NCI-H1417 (cell line): ENCODE measurements at regions not wholly inside any gene's neighbourhood (a gene's known extent, or its start where the extent isn't known, plus 50 kb on each side); places are given as distances from the start of the nearest gene placed in this dataset.
A peak's percentile ranks its signal among the peaks of the same experiment; 100 is the strongest.
"Not testable (repeated sequence)": the region's sequence is repeated elsewhere in the genome, so short reads cannot be mapped to it uniquely, and the experiment has no call there.

Experiments
- DNase-seq, 3 experiments: peaks; one replicate each; lab custom pipeline; 2025; lab: John Stamatoyannopoulos, UW

DNA sequence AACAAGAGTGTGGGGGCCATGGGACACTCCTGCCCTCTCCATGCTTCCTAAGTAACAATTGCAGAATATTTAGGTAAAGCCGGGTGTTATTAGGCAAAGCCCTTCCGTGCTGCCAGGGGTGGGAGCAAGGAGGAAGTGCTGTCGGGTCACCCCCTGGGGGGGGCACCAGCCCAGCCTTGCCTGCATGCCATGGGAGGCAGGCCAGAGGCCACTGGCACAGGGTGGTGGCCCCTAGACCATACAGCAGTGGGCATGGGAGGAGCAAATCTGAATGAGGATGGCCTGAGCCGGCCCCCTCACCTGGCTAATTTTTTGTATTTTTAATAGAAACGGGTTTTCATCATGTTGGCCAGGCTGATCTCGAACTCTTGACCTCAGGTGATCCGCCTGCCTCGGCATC, 355.7 kb upstream of the CDH8 start:
- DNase-seq = no peak

DNA sequence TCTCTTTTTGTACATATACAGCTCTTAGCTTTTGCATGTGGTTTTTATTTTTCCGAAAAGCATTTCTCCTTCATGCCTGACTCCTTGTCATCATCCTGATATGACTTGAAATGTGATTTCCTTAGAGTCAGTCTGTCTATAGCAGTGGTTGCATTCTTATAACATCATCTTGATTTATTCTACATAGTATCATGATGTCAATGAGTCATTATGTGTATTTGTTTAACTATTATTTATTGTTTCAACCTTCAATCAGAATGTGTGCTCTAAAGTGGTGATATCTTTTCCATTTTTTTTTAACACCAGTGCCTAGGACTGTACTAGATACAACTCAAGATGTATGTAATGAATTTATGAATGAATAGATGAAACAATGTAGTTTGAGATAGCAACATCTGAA, 354.9 kb upstream of the CDH8 start:
- DNase-seq = no peak

DNA sequence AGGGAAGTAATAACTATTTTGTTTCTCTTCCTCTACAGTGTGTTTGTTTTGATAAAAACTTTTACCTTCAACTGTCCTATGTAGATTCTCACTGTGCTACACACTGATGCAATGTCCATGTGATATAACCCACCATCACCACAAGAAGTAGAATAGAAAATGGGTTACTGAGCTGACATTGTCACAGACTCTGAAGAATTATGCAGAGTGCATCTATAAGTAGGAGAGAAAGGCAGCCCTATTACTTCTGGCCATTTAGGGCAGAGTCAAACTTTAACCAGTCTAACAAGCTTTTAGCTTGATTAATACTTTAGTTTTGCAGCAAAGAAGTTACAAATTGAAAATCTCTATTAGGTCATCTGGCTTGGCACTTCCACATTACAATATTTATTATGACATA, 354.0 kb upstream of the CDH8 start:
- DNase-seq = no peak

DNA sequence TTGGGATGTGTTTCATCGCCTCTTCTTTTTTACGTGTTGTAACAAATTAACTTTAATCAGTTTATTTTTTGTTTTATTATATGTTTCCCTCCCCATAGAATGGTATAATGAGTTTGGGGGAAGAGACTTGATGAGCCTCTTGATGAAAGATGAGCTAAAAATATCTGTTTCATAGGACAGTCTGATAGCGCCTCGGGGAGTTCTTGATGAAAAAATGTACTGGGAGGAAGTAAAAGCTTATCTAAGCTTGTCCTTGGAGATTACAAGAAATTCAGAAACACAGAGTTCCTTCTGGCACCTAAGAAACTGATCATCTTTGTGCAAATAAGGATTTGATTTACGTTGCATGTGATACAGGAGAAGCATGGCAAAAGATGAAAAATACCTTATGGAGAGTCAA, 350.2 kb upstream of the CDH8 start:
- no peak for DNase-seq

DNA sequence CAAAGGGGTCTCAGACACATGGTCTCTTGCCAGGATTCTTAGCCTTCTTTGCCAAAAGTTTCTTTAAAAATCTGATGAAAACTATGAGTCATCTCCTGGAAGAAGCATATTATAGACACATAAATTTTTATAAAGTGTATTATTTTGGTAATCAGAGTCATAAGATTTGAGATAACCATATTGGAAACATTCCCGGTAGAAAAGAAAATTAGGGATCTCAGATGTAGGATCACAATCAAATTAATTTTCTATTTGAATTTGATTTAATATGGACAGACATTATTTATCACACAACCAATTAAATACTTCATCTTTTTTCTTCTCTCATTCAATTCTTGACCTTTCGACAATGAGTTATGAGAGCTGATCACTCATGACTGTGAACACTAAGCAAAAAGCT, 347.7 kb upstream of the CDH8 start:
- no peak for DNase-seq

DNA sequence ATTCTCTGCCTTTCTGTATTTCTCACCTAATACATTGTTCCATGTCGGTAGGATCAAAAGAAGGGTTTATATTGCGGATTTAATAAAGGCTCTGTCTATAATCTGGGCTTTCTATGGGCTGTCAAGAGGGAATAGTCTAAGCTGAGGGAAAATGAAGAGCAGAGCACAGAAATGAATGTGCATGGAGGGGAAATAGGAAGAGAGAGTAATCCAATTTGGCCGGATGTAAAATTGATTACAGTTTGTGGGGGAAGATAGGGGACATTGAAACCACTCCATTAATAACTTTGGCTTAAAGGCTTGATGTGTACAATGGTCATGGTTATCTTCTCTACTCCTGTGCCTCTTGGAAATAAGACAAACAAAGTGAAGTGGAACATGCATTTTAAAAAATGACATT, 334.2 kb upstream of the CDH8 start:
- DNase-seq = no peak

DNA sequence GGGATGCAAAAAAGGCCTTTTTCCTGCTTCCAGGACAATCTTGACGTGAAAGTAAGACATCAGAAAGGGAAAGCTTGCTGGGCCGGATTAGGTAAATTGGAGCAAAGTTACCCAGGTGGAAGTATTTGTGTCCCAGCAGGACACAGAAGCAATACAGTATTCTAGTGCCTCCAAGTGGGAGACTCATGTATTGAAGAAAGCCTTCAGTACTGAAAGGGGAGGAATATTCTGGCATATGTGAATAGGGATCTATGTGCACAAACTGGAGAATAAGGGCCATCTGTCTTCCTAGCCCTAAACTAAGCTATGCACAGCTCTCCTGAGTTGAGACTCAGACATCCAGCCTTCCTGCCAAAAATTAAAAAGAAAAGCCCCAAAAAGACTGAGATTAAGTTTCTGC, 327.3 kb upstream of the CDH8 start:
- DNase-seq = no peak

DNA sequence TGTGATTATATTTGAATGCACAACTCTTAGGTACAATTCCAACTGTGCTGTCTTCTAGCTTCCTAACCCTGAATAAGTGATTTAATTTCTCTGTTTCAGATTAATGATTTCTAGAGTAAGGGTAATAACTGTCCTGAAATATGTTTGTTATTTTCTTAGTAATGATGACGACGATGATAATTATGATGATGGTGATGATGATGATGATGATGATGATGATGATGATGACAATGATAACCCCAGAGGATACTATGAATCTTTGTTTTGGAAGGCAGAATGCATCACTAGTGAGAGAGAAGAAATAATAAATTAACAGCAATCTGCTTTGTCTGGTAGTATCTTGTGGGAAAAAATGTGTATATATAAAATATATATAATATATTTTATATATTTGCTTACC, 317.1 kb upstream of the CDH8 start:
- DNase-seq = no peak

DNA sequence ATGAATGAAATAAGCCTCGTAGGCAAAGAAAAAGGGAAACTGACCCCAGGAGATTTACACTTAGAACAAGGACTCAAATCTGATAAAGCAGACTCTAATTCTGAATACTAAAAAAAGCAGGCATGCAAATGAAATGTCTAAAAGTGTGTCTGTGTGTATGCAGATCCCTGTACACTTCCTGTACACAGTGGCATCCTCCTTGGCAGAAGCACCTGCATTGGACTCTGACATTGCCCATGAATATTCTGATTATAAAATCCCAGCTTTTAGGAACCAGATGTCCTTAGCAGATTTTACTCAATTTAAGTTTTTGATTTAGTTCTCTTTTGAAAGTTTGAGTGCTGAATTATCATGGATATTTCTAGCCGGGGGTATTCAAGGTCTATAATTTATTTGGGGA, 306.0 kb upstream of the CDH8 start:
- DNase-seq = no peak

DNA sequence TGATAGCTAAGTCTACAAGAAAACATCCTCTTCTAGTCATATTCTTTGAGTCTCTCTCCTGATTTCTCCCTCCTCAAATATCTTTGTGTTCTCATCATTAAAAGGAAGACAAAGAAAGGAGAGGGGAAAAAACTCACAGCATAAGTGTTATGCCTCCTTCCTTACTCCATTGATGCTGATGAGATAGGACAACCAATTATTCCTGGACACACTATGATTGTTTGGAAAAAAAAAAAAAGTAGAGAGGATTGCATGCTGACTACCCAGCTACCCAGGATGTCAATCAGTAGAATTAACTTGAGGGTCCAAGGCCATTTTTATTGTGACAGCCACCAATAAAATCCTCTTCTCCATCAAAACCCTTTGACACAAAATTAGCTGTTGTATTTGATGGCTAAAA, 299.1 kb upstream of the CDH8 start:
- no peak for DNase-seq

DNA sequence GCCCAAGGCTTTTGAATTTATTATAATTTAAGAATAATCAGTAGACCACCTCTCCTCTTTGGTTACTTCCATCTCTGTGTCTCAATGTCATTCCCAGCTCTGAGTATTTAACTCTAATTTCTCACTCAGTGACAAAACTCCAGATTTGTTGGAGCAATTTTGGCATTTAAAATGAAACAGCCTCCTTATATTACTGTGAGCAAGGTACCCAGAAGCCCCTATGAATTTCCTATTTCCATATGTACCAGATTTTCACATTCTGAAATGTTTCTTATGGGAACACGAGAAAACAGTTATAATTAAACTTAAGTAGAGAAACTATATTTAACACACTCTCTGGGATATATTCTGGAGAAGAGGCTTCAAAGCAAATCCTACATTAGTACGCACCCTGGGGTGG, 285.4 kb upstream of the CDH8 start:
- DNase-seq = no peak

DNA sequence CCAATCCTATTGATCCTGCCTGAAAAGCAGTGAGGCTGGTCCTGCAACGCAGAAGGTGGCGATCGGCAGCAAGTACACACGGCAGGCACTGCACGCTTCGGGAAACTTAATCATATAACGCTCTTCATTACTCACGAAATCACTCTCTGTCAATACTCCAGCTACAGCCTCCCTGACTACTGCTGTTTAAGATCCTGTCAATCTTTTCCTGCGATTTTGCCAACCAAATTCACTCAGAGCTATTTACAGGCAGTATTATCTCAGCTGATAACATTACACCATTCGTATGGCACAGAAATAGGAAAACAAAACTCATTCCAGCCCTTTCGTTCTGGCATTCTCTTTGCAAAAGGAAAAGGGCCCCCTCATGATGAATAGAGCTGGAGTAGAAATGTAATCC, 262.4 kb upstream of the CDH8 start:
- no peak for DNase-seq

DNA sequence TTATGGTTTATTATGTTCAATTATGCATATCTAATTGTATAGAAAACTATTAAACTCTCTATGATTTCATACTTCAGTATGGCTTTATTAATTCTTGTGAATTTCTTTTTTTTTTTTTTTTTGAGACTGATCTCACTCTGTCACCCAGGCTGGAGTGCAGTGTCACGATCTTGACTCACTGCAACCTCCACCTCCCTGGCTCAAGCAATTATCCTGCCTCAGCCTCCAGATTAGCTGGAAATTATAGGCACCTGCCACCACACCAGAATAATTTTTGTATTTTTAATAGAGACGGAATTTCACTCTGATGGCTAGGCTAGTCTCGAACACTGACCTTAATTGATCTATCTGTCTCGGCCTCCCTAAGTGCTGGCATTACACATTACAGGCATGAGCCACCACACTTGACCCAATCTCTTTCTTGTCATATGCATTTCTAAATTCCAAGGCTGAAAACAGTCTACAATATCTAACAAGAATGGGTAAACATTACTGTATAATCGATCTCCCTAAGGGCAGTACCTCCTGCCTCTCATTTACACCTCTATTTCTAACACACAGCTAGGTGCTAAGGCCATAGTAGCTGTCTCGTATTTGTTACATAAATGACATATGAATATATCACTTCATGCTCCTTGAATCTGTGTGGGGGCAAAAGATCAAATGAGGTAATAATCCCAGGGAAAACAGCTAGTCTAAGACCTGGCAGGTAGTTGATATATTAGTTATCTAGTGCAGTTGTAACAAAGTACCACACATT, 258.2 kb upstream of the CDH8 start:
- no peak for DNase-seq

DNA sequence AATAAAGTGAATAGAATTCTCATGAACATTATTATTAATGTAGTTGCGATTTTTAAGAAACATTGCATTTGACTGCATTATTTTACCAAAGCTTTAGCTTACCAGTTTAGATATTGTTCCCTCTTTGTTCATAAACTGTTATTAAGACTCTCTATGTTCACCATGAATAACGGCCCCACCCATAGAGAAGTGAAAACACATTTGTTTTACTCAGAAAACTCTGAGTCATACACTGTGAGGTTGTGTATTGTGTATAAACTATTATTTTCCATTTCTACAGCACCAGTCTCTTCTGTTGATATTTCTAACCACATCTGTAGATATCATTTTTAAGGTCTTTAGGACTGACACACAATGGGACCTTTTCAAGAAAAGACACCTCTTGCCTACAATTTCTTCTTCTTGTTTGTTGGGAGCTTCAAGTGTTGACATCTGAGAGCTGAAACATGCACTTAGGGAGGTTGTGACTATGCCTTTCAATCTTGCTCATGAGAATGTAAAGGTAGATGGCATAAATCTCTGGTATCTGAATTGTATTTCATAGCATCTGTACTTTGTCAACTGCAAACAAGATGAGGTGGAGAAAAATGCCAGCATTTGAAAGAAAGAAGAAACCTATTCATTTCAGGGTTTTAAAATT, 252.9 kb upstream of the CDH8 start:
- no peak for DNase-seq

DNA sequence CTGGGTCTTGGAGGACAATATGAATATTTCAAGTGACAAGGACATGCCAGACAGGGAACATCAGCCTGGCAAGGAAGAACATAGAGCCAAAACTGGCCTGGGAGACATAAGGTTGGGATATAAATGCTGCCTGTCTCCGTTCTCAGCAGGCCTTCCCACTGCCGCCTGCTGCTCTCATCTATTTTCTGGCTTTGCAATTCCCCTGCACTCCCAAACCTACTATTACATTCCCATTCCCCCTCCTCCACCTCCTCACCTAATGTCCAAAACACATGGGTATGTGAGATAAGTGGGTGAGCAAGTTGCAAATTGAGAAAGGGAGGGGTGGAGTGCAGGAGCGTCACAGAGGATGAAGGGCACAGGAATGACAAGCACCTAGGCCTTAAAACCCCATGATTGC, 244.3 kb upstream of the CDH8 start:
- DNase-seq = no peak

DNA sequence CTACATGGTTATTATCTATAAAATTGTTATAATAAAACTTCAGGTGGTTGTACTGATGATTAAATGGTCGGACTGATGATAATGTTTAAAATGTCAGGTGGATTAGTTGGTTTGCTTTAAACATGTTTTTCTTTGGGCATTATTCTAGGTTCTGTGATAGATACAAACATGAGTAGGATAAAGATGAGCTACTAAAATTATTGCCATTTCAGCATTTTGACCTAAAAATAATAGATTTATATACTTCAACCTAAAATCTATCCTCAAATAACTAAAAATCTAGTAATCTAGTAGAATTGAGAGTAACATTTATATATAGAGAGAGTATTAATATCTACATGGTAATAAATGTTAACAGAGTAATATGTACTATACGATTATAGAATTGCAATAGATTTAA, 241.7 kb upstream of the CDH8 start:
- DNase-seq = no peak

DNA sequence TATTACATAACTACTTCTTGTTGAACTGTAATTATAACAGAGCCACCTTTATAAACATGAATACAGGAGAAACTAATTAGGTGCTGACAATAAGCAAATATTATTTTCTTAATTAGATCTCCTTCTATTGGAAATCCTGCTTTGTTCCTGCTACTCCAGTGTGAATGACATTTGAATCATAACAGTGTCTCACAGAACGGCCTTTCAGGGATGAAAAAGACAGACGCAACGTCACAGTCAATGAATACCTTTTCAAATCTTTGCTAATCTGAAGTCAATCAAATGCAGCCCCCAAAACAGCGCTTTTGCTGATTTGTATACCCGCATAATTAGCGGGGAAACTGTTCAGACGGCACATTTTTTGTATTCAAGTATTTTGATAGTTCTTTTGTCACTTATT, 240.4 kb upstream of the CDH8 start:
- DNase-seq = peak in 1 of 3 experiments; percentile 2

DNA sequence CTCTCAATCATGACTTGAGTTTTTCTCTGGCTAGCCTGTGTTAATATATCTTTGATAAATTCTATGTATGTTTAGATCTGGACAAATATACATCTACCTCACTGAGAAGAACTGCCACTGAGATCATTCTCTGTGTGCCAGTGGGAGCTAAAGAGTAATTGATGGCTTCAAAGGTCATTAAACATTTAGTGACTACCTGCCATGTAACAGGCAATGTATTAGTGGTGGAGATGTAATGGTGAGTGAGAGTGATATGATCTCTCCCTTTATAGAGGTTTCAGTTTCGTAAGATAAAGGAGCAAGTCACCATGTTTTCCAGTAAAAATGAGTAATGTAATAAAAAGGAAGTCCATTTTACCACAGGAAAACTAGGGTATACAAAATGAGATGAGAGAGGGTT, 235.8 kb upstream of the CDH8 start:
- DNase-seq = no peak

DNA sequence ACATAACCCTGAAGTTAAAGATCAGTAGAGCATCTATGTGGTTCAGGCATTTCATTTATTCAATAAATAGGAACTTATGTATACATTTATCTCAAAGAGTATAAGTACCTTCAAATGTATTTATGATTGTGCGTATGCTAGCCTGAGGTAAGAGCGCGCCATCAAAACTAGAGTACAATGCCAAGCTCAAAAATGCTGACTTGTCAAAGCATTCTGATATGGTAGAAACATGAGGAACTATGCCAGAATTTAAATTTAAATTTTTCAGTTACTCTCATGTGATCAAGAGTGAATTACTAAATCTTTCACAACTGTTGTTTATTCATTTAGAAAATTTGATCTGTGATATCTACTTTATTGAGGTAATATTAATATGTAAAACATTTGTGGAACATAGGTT, 225.5 kb upstream of the CDH8 start:
- DNase-seq = no peak

DNA sequence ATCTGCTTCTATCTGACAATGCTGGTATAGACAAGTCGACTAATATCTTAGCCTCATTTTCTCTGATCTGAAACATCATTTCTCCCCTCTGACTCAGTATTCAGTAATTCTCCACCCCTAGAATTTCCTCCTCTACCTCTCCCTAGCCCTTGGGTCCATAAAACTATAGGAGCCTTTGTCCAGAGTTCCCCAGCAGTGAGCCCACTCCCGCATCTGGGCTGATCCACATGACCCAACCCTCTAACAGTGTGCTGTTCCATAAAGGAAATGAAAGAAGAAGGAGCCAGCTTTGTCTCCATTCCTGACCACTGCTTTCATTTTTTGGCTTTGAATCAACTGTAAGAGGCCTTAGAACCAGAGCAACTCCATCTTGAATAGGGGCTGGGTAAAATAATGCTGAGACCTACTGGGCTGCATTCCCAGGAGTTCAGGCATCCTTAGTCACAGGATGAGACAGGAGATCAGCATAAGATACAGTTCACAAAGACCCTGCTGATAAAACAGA, 222.7 kb upstream of the CDH8 start:
- DNase-seq = not testable (repeated sequence)

DNA sequence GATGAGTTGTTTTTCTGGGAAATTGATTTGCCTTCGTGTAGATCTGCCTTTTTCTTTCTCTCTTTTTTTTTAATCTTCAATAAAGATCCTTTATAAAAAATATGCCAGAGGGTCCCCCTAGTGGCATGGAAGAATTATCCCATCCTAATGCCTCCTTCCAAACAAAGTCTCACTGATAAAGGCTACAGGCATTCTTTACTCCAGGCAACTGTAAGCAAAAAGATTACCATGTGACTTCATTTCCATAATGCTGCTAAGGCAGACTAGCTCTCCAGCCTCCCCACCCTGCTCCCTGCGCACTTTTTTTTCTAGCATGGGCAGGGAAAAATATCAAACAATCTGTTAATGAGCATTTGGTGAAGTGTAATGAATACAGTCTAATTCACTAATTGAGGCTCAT, 220.2 kb upstream of the CDH8 start:
- peak in 1 of 3 experiments; percentile 32 for DNase-seq

DNA sequence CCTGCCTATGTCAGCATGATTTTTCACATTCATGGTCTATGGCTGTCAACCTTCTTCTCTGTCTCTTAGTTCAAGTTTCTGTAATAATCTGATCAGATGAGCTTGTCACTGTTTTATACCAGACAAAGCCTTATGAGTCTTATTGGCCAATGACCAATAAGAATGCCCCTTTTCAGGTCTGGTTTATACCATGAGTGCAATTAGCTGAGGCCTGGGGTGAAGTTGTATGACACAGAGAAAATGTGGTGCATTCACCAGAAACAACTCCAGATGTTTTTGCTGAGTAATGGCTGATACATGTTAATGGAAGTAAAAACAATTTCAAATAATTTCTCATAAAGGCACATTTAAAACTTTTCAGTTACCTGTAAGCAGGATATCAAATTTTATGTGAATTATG, 218.6 kb upstream of the CDH8 start:
- no peak for DNase-seq

DNA sequence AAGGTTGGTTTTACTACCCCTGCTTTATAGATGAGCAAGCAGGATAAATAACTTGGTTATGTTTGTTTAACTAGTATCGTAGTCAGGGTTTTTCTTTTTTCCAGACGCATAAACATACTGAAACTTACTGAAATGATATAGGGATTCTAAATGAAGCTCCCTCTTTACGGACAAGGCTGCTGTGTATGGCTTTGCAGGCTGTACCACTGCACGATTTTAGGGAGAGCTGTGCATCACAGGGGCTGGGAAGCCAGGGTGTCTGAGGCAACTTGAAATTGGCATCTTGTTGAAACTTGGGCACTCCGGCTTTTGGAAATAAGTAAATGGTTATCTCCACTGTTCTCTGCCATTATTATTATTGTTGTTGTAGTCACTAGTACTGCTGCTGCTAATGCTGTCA, 218.1 kb upstream of the CDH8 start:
- no peak for DNase-seq

DNA sequence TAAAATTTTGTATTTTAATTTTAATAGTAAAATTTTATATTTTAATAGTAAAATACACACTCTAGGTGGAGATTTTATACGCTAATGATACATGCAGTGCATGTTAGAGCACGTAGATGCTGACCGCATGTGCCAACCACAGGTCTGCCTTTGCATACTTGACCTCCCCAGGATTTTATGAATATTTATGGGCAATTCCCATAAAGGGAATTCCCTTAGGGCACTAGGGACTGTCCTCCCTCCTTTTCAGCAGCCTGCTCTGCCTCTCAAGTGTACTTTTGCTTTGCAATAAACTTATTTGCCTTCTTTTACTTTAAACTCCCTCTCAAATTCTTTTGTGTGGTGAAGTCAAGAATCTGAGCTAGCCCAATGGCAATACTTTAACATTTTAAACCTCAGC, 217.7 kb upstream of the CDH8 start:
- no peak for DNase-seq
